ENCODE measurements at regions not wholly inside any gene's neighbourhood (a gene's known extent, or its start where the extent isn't known, plus 50 kb on each side); places are given as distances from the start of the nearest gene placed in this dataset.

DNA sequence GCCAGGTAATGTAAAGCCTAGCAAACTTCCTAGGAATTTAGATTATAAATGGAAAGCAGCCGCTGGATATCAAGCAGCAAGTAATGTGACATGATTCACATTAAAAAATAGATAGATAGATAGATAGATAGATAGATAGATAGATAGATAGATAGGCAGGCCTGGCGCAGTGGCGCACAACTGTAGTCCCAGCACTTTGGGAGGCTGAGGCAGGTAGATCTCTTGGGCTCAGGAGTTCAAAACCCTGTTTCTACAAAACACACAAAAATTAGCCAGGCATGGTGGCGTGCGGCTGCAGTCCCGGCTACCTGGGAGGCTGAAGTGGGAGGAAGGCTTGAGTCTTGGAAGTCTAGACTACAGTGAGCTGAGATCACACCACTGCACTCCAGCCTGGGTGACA is 236.9 kb downstream of the SLITRK6 start:
- TF ChIP-seq, protein P1, sequence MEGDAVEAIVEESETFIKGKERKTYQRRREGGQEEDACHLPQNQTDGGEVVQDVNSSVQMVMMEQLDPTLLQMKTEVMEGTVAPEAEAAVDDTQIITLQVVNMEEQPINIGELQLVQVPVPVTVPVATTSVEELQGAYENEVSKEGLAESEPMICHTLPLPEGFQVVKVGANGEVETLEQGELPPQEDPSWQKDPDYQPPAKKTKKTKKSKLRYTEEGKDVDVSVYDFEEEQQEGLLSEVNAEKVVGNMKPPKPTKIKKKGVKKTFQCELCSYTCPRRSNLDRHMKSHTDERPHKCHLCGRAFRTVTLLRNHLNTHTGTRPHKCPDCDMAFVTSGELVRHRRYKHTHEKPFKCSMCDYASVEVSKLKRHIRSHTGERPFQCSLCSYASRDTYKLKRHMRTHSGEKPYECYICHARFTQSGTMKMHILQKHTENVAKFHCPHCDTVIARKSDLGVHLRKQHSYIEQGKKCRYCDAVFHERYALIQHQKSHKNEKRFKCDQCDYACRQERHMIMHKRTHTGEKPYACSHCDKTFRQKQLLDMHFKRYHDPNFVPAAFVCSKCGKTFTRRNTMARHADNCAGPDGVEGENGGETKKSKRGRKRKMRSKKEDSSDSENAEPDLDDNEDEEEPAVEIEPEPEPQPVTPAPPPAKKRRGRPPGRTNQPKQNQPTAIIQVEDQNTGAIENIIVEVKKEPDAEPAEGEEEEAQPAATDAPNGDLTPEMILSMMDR (IDR thresholded peaks at IDR 0.05), result no peak
- no peak for TF ChIP-seq POLR2A (IDR thresholded peaks at IDR 0.05)

Data from breast epithelium (tissue), 3 donors.